HUES48 (cell line): ENCODE measurements at regions not wholly inside any gene's neighbourhood (a gene's known extent, or its start where the extent isn't known, plus 50 kb on each side); places are given as distances from the start of the nearest gene placed in this dataset.

Experiments used
- H3K27ac ChIP-seq: one replicate; pipeline ENCODE4 v1.7.0; 2013; ENCODE audit warnings: low read depth, low read length, inconsistent platforms
- H3K27me3 ChIP-seq: 2 replicates; pipeline ENCODE4 v1.6.1; 2013; ENCODE audit warnings: mild to moderate bottlenecking, low read length; ENCODE audit not compliant: control insufficient read depth, insufficient read depth
- H3K36me3 ChIP-seq: 2 replicates; pipeline ENCODE4 v1.6.1; 2013; ENCODE audit warnings: low read length; ENCODE audit not compliant: control insufficient read depth, insufficient read depth
- H3K4me1 ChIP-seq: 2 replicates; pipeline ENCODE4 v1.6.1; 2013; ENCODE audit warnings: mild to moderate bottlenecking, low read length; ENCODE audit not compliant: control insufficient read depth, insufficient read depth
- H3K4me3 ChIP-seq: 2 replicates; pipeline ENCODE4 v1.5.1; 2013; ENCODE audit warnings: mild to moderate bottlenecking, low read depth, low read length
- H3K9ac ChIP-seq: 2 replicates; pipeline ENCODE4 v1.6.1; 2013; ENCODE audit warnings: mild to moderate bottlenecking, low read depth, low read length, moderate library complexity
- H3K9me3 ChIP-seq: 2 replicates; pipeline ENCODE4 v1.6.1; 2013; ENCODE audit warnings: low read length; ENCODE audit not compliant: control insufficient read depth, insufficient read depth

GRCh38 chr5:158644301-158644700 lies 455.4 kb downstream of the EBF1 start:
- H3K36me3 ChIP-seq = no peaks in the 10 kb centered on the region
- H3K4me3 ChIP-seq = no peak overlapping the region
- H3K9me3 ChIP-seq = no peaks in the 10 kb centered on the region
- no peaks in the 10 kb centered on the region for H3K27me3 ChIP-seq
- H3K9ac ChIP-seq = no peak overlapping the region
- no peak overlapping the region for H3K27ac ChIP-seq
- peaks cover 4% of the 10 kb centered on the region; the same call in 1 of the 2 replicates for H3K4me1 ChIP-seq

GRCh38 chr5:158643840-158644239 lies 455.9 kb downstream of the EBF1 start:
- H3K4me1 ChIP-seq = peaks cover 4% of the 10 kb centered on the region; the same call in 1 of the 2 replicates

DNA sequence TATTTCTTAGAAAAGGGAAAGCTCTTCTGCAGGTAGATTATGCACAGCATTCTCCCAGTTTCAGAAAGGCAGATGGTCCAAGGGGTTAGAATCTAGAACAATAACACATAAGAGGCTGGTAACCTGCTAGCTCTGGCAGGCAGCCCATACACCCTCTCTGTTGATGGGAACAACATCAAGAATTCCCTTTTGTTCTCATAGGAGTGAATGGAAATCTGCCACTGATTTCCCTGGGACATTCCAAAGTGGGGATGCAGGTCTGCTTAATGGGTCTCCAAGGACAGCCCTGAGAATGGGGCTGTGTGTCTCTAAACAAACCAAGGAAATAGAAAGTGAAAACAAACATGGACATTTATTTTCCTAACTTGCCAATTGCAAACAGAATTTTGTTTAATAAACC lies 456.8 kb downstream of the EBF1 start:
- no peaks in the 10 kb centered on the region for H3K36me3 ChIP-seq
- no peaks in the 10 kb centered on the region for H3K27me3 ChIP-seq
- H3K27ac ChIP-seq = no peak overlapping the region
- peaks cover 4% of the 10 kb centered on the region; the same call in 1 of the 2 replicates for H3K4me1 ChIP-seq
- no peak overlapping the region for H3K4me3 ChIP-seq
- H3K9ac ChIP-seq = no peak overlapping the region
- no peaks in the 10 kb centered on the region for H3K9me3 ChIP-seq

More at GRCh38 chr5:158643840-158644239, 455.9 kb downstream of the EBF1 start:
- no peaks in the 10 kb centered on the region for H3K36me3 ChIP-seq
- no peaks in the 10 kb centered on the region for H3K9me3 ChIP-seq
- no peak overlapping the region for H3K4me3 ChIP-seq
- no peak overlapping the region for H3K27ac ChIP-seq
- H3K9ac ChIP-seq = no peak overlapping the region
- H3K27me3 ChIP-seq = no peaks in the 10 kb centered on the region

- H3K9me3 ChIP-seq = no peaks in the 10 kb centered on the region
- H3K4me3 ChIP-seq = no peak overlapping the region
- H3K4me1 ChIP-seq = peaks cover 4% of the 10 kb centered on the region; the same call in 1 of the 2 replicates
- no peaks in the 10 kb centered on the region for H3K27me3 ChIP-seq
- H3K36me3 ChIP-seq = no peaks in the 10 kb centered on the region
- H3K27ac ChIP-seq = no peak overlapping the region
- no peak overlapping the region for H3K9ac ChIP-seq
Observed at GRCh38 chr5:158641016-158641415, 458.7 kb downstream of the EBF1 start.

DNA sequence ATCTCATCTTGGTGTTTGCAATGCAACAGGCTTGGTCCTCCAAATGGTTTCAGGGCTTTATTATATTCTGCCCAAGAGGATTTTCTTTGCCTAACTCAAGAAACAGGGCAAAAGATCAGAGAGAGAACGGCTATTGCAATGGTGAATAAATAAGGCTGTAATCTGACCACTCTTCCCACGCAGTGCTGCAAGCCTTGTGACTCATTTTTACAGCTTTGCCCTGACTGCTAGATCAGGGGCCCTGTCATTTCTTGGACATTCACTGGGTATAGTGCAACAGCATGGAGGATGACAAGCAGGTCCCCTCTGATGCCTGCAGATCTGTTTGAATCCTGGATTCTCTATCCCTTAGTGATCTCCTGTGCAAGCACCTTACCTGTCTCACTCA lies 459.1 kb downstream of the EBF1 start:
- Histone ChIP-seq H3K36me3 (no peaks in the 10 kb centered on the region), H3K9me3 (no peaks in the 10 kb centered on the region), H3K4me1 (peaks cover 4% of the 10 kb centered on the region; the same call in 1 of the 2 replicates), H3K27me3 (no peaks in the 10 kb centered on the region), H3K9ac (no peak overlapping the region), H3K27ac (no peak overlapping the region), H3K4me3 (no peak overlapping the region)

GRCh38 chr5:158639881-158640592 lies 459.7 kb downstream of the EBF1 start:
- Histone ChIP-seq H3K9ac (no peak overlapping the region), H3K4me1 (peaks cover 4% of the 10 kb centered on the region; the same call in 1 of the 2 replicates), H3K36me3 (no peaks in the 10 kb centered on the region), H3K27ac (no peak overlapping the region), H3K9me3 (no peaks in the 10 kb centered on the region), H3K4me3 (no peak overlapping the region), H3K27me3 (no peaks in the 10 kb centered on the region)

GRCh38 chr5:158638396-158638795 lies 461.3 kb downstream of the EBF1 start:
- Histone ChIP-seq H3K9me3 (no peaks in the 10 kb centered on the region), H3K27ac (no peak overlapping the region), H3K27me3 (no peaks in the 10 kb centered on the region), H3K4me1 (peaks cover 4% of the 10 kb centered on the region; the same call in 1 of the 2 replicates), H3K4me3 (no peak overlapping the region), H3K9ac (no peak overlapping the region), H3K36me3 (no peaks in the 10 kb centered on the region)

- no peak overlapping the region for H3K9ac ChIP-seq
- peaks cover 4% of the 10 kb centered on the region; the same call in 1 of the 2 replicates for H3K4me1 ChIP-seq
- no peaks in the 10 kb centered on the region for H3K36me3 ChIP-seq
- no peak overlapping the region for H3K27ac ChIP-seq
- H3K9me3 ChIP-seq = no peaks in the 10 kb centered on the region
- H3K4me3 ChIP-seq = no peak overlapping the region
- no peaks in the 10 kb centered on the region for H3K27me3 ChIP-seq
Observed at GRCh38 chr5:158637039-158637438, 462.7 kb downstream of the EBF1 start.

GRCh38 chr5:158635565-158635964 lies 464.2 kb downstream of the EBF1 start:
- H3K4me3 ChIP-seq = no peak overlapping the region
- H3K27ac ChIP-seq = no peak overlapping the region
- H3K9ac ChIP-seq = no peak overlapping the region
- no peaks in the 10 kb centered on the region for H3K9me3 ChIP-seq
- no peaks in the 10 kb centered on the region for H3K36me3 ChIP-seq
- H3K4me1 ChIP-seq = peaks cover 4% of the 10 kb centered on the region; the same call in 1 of the 2 replicates
- H3K27me3 ChIP-seq = no peaks in the 10 kb centered on the region

DNA sequence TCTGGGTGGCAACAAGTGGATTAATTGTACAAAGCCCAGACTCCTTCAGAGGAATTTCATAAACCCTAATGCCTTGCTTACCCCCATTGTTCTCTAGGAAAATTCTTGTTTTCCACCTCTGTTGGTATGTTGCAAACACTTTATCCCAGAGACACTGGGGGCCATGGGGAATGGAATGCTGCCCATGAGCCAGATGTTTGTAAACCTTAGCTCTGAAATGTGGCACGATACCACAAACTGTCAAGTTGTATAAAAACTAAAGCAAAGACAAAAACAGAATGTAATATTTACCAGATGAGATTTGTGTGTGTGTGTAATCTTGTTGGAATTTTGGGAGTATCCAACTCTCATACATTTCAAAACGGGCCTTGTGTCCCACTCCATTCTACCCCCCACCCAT lies 465.0 kb downstream of the EBF1 start:
- Histone ChIP-seq H3K9ac (no peak overlapping the region), H3K27me3 (no peaks in the 10 kb centered on the region), H3K4me3 (no peak overlapping the region), H3K9me3 (no peaks in the 10 kb centered on the region), H3K4me1 (peaks cover 2% of the 10 kb centered on the region; the same call in 1 of the 2 replicates), H3K36me3 (no peaks in the 10 kb centered on the region), H3K27ac (no peak overlapping the region)

DNA sequence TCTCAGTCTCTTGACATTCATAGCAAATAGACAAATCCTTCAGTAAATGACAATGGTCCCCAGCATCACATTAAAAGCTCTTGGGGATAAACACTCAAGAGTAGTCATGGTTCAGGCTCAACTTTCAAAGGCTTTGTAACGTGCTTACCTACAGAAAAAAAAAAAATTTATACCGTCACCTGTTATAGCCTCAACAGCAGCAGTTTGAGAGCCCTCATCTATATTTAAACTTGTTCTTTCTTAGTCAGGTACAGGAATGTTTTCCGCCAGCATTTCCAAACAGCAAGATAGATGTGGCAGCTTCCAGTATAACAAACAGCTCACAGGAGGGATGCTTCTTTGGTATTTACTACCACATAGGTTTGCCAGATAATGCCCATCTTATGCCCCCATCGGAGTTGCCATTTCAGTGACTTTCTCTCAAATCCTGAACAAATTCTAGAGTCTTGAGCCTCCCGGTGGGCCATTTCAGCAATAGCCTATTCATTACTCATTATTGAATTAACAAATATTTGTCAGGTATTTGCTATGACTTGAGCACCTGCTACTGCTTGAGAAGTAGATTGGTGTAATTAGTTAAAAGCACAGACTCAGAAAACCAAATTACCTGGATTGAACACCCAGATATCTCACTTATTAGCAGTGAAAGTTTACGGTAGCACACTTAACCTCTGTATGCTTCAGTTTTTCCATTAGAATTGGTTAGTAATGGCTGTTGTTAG lies 470.0 kb downstream of the EBF1 start:
- Histone ChIP-seq H3K9me3 (no peaks in the 10 kb centered on the region), H3K9ac (no peak overlapping the region), H3K4me1 (no peaks in the 10 kb centered on the region), H3K27me3 (no peaks in the 10 kb centered on the region), H3K27ac (no peak overlapping the region), H3K4me3 (no peak overlapping the region), H3K36me3 (no peaks in the 10 kb centered on the region)
